ENCODE measurements at regions not wholly inside any gene's neighbourhood (a gene's known extent, or its start where the extent isn't known, plus 50 kb on each side); places are given as distances from the start of the nearest gene placed in this dataset.

DNA sequence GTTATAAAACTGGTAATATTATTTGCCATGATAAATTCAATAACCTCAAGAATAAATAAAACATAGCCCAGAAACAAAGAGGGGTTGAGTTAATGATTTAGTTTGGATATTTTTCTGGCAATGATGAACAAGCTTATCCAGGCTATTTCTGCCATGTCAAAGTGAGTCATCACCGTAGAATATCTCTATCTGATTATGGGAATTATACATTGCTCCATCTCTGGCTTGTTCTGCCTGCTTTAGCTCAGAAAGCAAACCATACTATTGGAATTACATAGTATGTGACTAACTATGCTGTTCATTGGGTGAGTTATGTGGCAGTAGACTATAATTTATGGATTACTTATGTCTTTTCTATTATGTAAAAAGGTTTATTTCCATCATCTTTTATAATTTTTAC lies 680.1 kb upstream of the AADAT start:
- TF ChIP-seq CTCF (IDR thresholded peaks at IDR 0.05) (no peak), ZFX (IDR thresholded peaks at IDR 0.05; ENCODE audit: borderline replicate concordance) (no peak)
